ENCODE measurements at regions not wholly inside any gene's neighbourhood (a gene's known extent, or its start where the extent isn't known, plus 50 kb on each side); places are given as distances from the start of the nearest gene placed in this dataset.

GRCh38 chr18:52216109-52216508, 123.9 kb upstream of the DCC start:
- H3K27ac ChIP-seq = no peak overlapping the region
- TF ChIP-seq ZFX (IDR thresholded peaks at IDR 0.05) (no peak), CTCF (conservative IDR thresholded peaks at IDR 0.05) (no peak)

DNA sequence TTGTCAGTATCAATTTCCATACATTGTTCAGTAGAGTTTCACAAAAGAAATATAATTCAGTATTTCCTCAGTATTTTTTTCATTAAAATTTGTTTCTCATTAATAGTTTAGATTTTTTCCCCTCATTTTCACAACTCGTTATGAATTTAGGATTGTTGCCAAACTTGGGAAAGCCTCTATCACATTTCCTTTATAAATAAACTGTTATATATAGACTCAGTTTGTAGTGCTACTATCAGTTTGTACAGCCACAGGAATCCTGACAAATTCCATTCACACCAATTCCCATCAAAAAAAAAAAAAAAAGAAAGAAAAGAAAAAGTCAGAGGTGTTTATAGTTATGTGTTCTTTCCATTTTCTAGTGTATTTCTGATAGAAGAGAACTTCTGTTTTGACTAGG, 123.3 kb upstream of the DCC start:
- TF ChIP-seq ZFX (IDR thresholded peaks at IDR 0.05) (no peak), CTCF (conservative IDR thresholded peaks at IDR 0.05) (no peak)
- no peak overlapping the region for H3K27ac ChIP-seq

GRCh38 chr18:52219102-52219501, 120.9 kb upstream of the DCC start:
- no peak for TF ChIP-seq ZFX (IDR thresholded peaks at IDR 0.05)
- no peak for TF ChIP-seq CTCF (conservative IDR thresholded peaks at IDR 0.05)
- H3K27ac ChIP-seq = no peak overlapping the region

GRCh38 chr18:52220062-52220591, 119.9 kb upstream of the DCC start:
- H3K27ac ChIP-seq = no peak overlapping the region
- TF ChIP-seq ZFX (IDR thresholded peaks at IDR 0.05) = no peak
- TF ChIP-seq CTCF (conservative IDR thresholded peaks at IDR 0.05) = no peak

GRCh38 chr18:52222211-52222610, 117.8 kb upstream of the DCC start:
- TF ChIP-seq ZFX (IDR thresholded peaks at IDR 0.05) (no peak), CTCF (conservative IDR thresholded peaks at IDR 0.05) (no peak)
- H3K27ac ChIP-seq = no peak overlapping the region

- no peak for TF ChIP-seq ZFX (IDR thresholded peaks at IDR 0.05)
- no peak for TF ChIP-seq CTCF (conservative IDR thresholded peaks at IDR 0.05)
- H3K27ac ChIP-seq = no peak overlapping the region
Measured at GRCh38 chr18:52227536-52227935, 112.5 kb upstream of the DCC start.

DNA sequence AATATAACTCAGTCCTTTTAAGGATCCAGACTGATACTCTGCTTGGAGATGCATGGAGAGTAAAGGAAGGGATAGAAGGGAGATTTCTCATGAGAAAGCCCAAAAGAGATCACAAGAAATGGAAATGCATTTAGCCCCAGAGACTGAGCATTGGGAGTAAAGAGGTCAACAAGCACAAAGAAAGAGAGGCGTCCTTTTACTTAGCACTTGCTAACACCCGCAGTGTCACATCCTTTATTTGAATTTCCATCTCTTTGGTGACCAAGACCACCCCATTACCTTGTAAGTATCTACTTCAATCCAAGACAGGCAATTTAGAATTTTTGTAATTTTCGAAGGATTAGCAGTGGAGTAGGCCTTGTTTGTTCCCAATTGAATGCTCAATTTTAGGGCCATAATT, 111.8 kb upstream of the DCC start:
- H3K27ac ChIP-seq = no peak overlapping the region
- TF ChIP-seq ZFX (IDR thresholded peaks at IDR 0.05) = no peak
- TF ChIP-seq CTCF (conservative IDR thresholded peaks at IDR 0.05) = no peak

Measured in C4-2B (cell line).